ENCODE measurements at regions not wholly inside any gene's neighbourhood (a gene's known extent, or its start where the extent isn't known, plus 50 kb on each side); places are given as distances from the start of the nearest gene placed in this dataset.

- ChIA-PET POLR2A (no interaction called here), CTCF (no interaction called here)
- intact Hi-C loops (cut with micrococcal nuclease; ENCODE audit: unreplicated experiment) (no loop called here), in situ Hi-C loops (cut with HindIII; ENCODE audit: low pct_unique_long_range_greater_than_20kb, low sequenced_read_pairs) (no loop called here)
- Histone ChIP-seq H3K9me3 (ENCODE audit: control insufficient read depth, insufficient read depth, low read depth, low read length) (no peaks in the 10 kb centered on the region), H3K27ac (ENCODE audit: low read length) (no peak overlapping the region), H3K27me3 (ENCODE audit: control insufficient read depth, insufficient read depth, low read length) (no peaks in the 10 kb centered on the region), H3K4me1 (ENCODE audit: control insufficient read depth, insufficient read depth, low read length) (no peaks in the 10 kb centered on the region), H3K36me3 (ENCODE audit: control insufficient read depth, insufficient read depth, low read length) (no peaks in the 10 kb centered on the region), H3K4me3 (ENCODE audit: low read depth in 2 of 2, low read length in 2 of 2) (no peak overlapping the region)
- no peak for DNase-seq (ENCODE audit: low read depth, low spot score)
- TF ChIP-seq, protein P1, sequence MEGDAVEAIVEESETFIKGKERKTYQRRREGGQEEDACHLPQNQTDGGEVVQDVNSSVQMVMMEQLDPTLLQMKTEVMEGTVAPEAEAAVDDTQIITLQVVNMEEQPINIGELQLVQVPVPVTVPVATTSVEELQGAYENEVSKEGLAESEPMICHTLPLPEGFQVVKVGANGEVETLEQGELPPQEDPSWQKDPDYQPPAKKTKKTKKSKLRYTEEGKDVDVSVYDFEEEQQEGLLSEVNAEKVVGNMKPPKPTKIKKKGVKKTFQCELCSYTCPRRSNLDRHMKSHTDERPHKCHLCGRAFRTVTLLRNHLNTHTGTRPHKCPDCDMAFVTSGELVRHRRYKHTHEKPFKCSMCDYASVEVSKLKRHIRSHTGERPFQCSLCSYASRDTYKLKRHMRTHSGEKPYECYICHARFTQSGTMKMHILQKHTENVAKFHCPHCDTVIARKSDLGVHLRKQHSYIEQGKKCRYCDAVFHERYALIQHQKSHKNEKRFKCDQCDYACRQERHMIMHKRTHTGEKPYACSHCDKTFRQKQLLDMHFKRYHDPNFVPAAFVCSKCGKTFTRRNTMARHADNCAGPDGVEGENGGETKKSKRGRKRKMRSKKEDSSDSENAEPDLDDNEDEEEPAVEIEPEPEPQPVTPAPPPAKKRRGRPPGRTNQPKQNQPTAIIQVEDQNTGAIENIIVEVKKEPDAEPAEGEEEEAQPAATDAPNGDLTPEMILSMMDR (IDR thresholded peaks at IDR 0.05), result no peak
- TF ChIP-seq SIN3A (IDR thresholded peaks at IDR 0.05; ENCODE audit: borderline replicate concordance, insufficient read depth, low read depth, low read length) (no peak), POLR2AphosphoS5 (IDR thresholded peaks at IDR 0.05; ENCODE audit: low read depth, low read length) (no peak), TCF7L2 (IDR thresholded peaks at IDR 0.05; ENCODE audit: low read depth, low read length) (no peak)
- TF ChIP-seq, protein P2, sequence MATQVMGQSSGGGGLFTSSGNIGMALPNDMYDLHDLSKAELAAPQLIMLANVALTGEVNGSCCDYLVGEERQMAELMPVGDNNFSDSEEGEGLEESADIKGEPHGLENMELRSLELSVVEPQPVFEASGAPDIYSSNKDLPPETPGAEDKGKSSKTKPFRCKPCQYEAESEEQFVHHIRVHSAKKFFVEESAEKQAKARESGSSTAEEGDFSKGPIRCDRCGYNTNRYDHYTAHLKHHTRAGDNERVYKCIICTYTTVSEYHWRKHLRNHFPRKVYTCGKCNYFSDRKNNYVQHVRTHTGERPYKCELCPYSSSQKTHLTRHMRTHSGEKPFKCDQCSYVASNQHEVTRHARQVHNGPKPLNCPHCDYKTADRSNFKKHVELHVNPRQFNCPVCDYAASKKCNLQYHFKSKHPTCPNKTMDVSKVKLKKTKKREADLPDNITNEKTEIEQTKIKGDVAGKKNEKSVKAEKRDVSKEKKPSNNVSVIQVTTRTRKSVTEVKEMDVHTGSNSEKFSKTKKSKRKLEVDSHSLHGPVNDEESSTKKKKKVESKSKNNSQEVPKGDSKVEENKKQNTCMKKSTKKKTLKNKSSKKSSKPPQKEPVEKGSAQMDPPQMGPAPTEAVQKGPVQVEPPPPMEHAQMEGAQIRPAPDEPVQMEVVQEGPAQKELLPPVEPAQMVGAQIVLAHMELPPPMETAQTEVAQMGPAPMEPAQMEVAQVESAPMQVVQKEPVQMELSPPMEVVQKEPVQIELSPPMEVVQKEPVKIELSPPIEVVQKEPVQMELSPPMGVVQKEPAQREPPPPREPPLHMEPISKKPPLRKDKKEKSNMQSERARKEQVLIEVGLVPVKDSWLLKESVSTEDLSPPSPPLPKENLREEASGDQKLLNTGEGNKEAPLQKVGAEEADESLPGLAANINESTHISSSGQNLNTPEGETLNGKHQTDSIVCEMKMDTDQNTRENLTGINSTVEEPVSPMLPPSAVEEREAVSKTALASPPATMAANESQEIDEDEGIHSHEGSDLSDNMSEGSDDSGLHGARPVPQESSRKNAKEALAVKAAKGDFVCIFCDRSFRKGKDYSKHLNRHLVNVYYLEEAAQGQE (IDR thresholded peaks at IDR 0.05; ENCODE audit: insufficient read depth in 1 of 2, low read depth in 2 of 2, low read length in 1 of 2), result no peak
- ATAC-seq, result no peak
- BruUV-seq (replicated peaks), result no TSS peak
Measured at GRCh38 chr21:32138658-32139057, 140.2 kb downstream of the MIS18A start.

DNA sequence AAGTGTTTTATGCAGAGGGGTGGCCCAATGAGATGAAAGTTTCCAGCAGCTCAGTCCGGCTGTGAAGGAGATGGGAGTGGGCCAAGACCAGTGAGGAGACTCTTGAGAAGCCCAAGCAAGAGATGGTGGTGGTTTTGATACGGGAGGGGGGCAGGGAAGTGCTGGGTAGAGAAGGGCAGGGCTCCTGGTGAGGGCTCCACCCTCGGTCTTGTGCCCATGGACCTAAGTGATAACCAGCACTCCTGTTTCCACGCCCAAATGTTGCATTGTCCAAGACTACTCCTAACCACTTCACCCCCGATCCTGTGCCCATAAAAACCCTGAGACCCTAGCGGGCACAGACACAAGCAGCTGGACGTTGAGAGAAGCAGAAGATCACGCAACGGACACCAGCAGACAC, 140.9 kb downstream of the MIS18A start:
- TF ChIP-seq, protein P2 (IDR thresholded peaks at IDR 0.05; ENCODE audit: insufficient read depth in 1 of 2, low read depth in 2 of 2, low read length in 1 of 2), result no peak
- no peak for TF ChIP-seq SIN3A (IDR thresholded peaks at IDR 0.05; ENCODE audit: borderline replicate concordance, insufficient read depth, low read depth, low read length)
- TF ChIP-seq, protein P1 (IDR thresholded peaks at IDR 0.05), result no peak
- H3K9me3 ChIP-seq (ENCODE audit: control insufficient read depth, insufficient read depth, low read depth, low read length), result no peaks in the 10 kb centered on the region
- in situ Hi-C loops (cut with HindIII; ENCODE audit: low pct_unique_long_range_greater_than_20kb, low sequenced_read_pairs), result no loop called here
- H3K4me1 ChIP-seq (ENCODE audit: control insufficient read depth, insufficient read depth, low read length), result no peaks in the 10 kb centered on the region
- POLR2A ChIA-PET, result no interaction called here
- H3K27me3 ChIP-seq (ENCODE audit: control insufficient read depth, insufficient read depth, low read length), result no peaks in the 10 kb centered on the region
- ATAC-seq, result no peak
- no TSS peak for BruUV-seq (replicated peaks)
- intact Hi-C loops (cut with micrococcal nuclease; ENCODE audit: unreplicated experiment), result no loop called here
- H3K4me3 ChIP-seq (ENCODE audit: low read depth in 2 of 2, low read length in 2 of 2), result no peak overlapping the region
- no peaks in the 10 kb centered on the region for H3K36me3 ChIP-seq (ENCODE audit: control insufficient read depth, insufficient read depth, low read length)
- CTCF ChIA-PET, result no interaction called here
- H3K27ac ChIP-seq (ENCODE audit: low read length), result no peak overlapping the region
- DNase-seq (ENCODE audit: low read depth, low spot score), result no peak

Data from Panc1 (cell line).